ENCODE measurements at regions not wholly inside any gene's neighbourhood (a gene's known extent, or its start where the extent isn't known, plus 50 kb on each side); places are given as distances from the start of the nearest gene placed in this dataset.

GRCh38 chr6:166830185-166830890, 126.0 kb downstream of the RNASET2 start:
- TF ChIP-seq CTCF (IDR thresholded peaks at IDR 0.05) (no peak), POLR2A (IDR thresholded peaks at IDR 0.05) (no peak)
